Osteoblast (primary cell): ENCODE measurements at regions not wholly inside any gene's neighbourhood (a gene's known extent, or its start where the extent isn't known, plus 50 kb on each side); places are given as distances from the start of the nearest gene placed in this dataset.

Experiments used
- DNase-seq: peaks from one replicate; pipeline ENCODE4 v3.0.0; 2011; ENCODE audit warnings: low spot score, mixed read lengths; ENCODE audit not compliant: insufficient read length; ENCODE audit errors: missing footprints
- H2AFZ ChIP-seq: 2 replicates; pipeline ENCODE4 v1.6.0; 2011; ENCODE audit warnings: mild to moderate bottlenecking, low read length
- H3K27ac ChIP-seq: 2 replicates; pipeline ENCODE4 v1.5.1; 2011; ENCODE audit warnings: mild to moderate bottlenecking, low read depth, low read length, moderate library complexity
- H3K27me3 ChIP-seq: 2 replicates; pipeline ENCODE4 v1.6.0; 2012; ENCODE audit warnings: mild to moderate bottlenecking, control low read depth, inconsistent platforms, low read length, moderate library complexity; ENCODE audit not compliant: insufficient read depth
- H3K36me3 ChIP-seq: 2 replicates; pipeline ENCODE4 v1.5.1; 2011; ENCODE audit warnings: mild to moderate bottlenecking, low read length, control low read depth, moderate library complexity; ENCODE audit not compliant: insufficient read depth
- H3K4me1 ChIP-seq: 2 replicates; pipeline ENCODE4 v1.5.1; 2011; ENCODE audit warnings: mild to moderate bottlenecking, low read length, control low read depth, moderate library complexity; ENCODE audit not compliant: insufficient read depth
- H3K4me2 ChIP-seq: 2 replicates; pipeline ENCODE4 v1.6.0; 2011; ENCODE audit warnings: mild to moderate bottlenecking, low read length; ENCODE audit not compliant: insufficient read depth
- H3K4me3 ChIP-seq: fragments of 200-600 bp; sonication (generic); 3 replicates; pipeline ENCODE4 v1.5.1; 2012; ENCODE audit warnings: mild to moderate bottlenecking, low read length, inconsistent platforms; ENCODE audit not compliant: insufficient read depth
- H3K79me2 ChIP-seq: 2 replicates; pipeline ENCODE4 v1.6.0; 2012; ENCODE audit warnings: mild to moderate bottlenecking, low read length, control low read depth, inconsistent platforms; ENCODE audit not compliant: insufficient read depth
- H3K9me3 ChIP-seq: 2 replicates; pipeline ENCODE4 v1.5.1; 2011; ENCODE audit warnings: low read depth, low read length, control low read depth
- H4K20me1 ChIP-seq: 2 replicates; pipeline ENCODE4 v1.6.0; 2012; ENCODE audit warnings: mild to moderate bottlenecking, low read length, control low read depth; ENCODE audit not compliant: insufficient read depth
- TF ChIP-seq, protein P1 (sequence below): IDR thresholded peaks from 2 replicates; pipeline ENCODE4 v1.5.1; 2011; ENCODE audit warnings: mild to moderate bottlenecking, low read depth, low read length, moderate library complexity; ENCODE audit errors: extremely low read depth

DNA sequence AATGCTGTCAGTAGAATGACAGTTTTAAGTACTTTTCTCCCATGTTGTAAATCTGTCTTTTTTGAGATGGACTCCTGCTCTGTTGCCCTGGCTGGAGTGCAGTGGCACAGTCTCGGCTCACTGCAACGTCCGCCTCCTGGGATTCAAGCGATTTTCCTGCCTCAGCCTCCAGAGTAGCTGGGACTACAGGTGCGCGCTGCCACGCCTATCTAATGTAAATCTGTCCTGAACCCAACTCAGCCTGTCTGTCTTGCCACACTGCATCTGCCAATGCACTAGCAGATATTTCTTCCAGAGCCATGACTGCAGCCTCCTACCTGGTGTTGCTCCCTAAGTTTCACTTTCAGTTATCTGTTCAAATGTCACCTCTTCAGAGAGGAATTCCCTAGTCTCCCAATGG, 264.1 kb downstream of the PHF14 start:
- Histone ChIP-seq H3K36me3 (no peaks in the 10 kb centered on the region), H3K9me3 (no peaks in the 10 kb centered on the region), H3K4me3 (peak overlapping the region; percentile 52), H3K27me3 (no peaks in the 10 kb centered on the region), H3K79me2 (no peaks in the 10 kb centered on the region), H3K4me1 (no peaks in the 10 kb centered on the region), H3K27ac (no peak overlapping the region), H4K20me1 (no peaks in the 10 kb centered on the region), H2AFZ (peak overlapping the region; percentile 11), H3K4me2 (peak overlapping the region; percentile 39)
- TF ChIP-seq, protein P1, sequence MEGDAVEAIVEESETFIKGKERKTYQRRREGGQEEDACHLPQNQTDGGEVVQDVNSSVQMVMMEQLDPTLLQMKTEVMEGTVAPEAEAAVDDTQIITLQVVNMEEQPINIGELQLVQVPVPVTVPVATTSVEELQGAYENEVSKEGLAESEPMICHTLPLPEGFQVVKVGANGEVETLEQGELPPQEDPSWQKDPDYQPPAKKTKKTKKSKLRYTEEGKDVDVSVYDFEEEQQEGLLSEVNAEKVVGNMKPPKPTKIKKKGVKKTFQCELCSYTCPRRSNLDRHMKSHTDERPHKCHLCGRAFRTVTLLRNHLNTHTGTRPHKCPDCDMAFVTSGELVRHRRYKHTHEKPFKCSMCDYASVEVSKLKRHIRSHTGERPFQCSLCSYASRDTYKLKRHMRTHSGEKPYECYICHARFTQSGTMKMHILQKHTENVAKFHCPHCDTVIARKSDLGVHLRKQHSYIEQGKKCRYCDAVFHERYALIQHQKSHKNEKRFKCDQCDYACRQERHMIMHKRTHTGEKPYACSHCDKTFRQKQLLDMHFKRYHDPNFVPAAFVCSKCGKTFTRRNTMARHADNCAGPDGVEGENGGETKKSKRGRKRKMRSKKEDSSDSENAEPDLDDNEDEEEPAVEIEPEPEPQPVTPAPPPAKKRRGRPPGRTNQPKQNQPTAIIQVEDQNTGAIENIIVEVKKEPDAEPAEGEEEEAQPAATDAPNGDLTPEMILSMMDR: no peak
- no peak for DNase-seq

DNA sequence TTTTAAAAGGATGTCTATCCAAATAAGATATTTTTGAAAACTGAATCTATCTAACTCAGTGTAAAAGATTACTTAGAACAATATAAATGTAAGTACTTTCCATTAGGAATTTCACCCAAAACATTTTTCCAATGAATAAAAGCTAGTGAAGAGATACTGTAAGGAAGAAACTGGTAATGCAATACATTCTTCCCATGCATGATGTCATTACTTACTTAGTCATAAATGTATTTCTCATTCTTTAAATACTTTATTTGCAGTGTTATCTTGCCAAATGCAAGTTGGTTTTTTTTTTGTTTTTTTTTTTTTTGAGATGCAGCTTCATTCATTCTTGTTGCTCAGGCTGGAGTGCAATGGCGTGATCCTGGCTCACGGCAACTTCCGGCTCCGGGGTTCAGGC, 265.6 kb downstream of the PHF14 start:
- no peak overlapping the region for H3K27ac ChIP-seq
- H4K20me1 ChIP-seq: no peaks in the 10 kb centered on the region
- no peak for DNase-seq
- TF ChIP-seq, protein P1: no peak
- no peaks in the 10 kb centered on the region for H3K79me2 ChIP-seq
- H3K4me3 ChIP-seq: no peak overlapping the region
- H3K36me3 ChIP-seq: no peaks in the 10 kb centered on the region
- H3K4me2 ChIP-seq: no peak overlapping the region
- no peak overlapping the region for H2AFZ ChIP-seq
- H3K27me3 ChIP-seq: no peaks in the 10 kb centered on the region
- H3K9me3 ChIP-seq: no peaks in the 10 kb centered on the region
- H3K4me1 ChIP-seq: no peaks in the 10 kb centered on the region

DNA sequence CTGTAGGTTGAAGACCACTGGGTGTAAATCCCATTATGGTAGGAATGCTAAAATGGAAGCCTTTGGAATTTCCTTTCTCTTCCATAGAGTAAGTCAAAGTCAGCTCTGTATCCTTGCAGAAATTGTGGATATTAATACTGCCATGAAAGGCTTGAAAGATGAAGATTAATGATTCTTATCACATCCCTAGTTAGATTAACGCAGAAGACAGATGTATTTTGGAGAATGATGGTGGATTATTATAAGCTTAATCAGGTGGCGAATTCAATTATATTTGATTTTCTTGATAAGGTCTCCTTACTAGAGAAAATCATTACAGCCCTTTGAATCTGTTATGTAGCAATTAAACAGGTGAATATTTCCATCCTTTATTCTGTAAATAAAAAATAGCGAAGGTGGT, 270.1 kb downstream of the PHF14 start:
- no peaks in the 10 kb centered on the region for H3K4me1 ChIP-seq
- no peaks in the 10 kb centered on the region for H3K9me3 ChIP-seq
- TF ChIP-seq, protein P1: no peak
- H3K4me3 ChIP-seq: no peak overlapping the region
- H3K36me3 ChIP-seq: no peaks in the 10 kb centered on the region
- no peak for DNase-seq
- no peaks in the 10 kb centered on the region for H3K27me3 ChIP-seq
- no peak overlapping the region for H3K4me2 ChIP-seq
- H2AFZ ChIP-seq: no peak overlapping the region
- H4K20me1 ChIP-seq: no peaks in the 10 kb centered on the region
- H3K27ac ChIP-seq: no peak overlapping the region
- H3K79me2 ChIP-seq: no peaks in the 10 kb centered on the region

DNA sequence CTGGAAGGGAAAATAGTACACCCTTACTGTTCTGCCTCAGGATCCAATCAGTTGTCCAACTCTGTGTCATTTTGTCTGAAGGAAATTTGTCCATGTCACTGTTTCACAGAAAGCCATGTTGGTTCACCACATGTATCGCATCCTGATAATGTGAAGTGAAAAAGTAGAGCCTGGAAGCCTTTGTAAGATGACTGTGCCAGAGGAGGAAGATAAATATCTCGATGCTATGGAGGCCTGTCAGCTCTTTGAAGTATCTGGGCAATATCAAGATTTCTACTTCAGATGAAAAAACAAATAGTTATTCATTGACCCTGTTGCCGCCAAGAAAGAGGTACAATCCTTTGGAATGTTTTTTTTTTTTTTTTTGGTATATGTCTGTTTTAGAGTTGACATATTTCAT, 270.5 kb downstream of the PHF14 start:
- Histone ChIP-seq H3K27me3 (no peaks in the 10 kb centered on the region), H3K36me3 (no peaks in the 10 kb centered on the region), H3K4me1 (no peaks in the 10 kb centered on the region), H3K27ac (no peak overlapping the region), H3K79me2 (no peaks in the 10 kb centered on the region), H3K4me2 (no peak overlapping the region), H3K4me3 (no peak overlapping the region), H4K20me1 (no peaks in the 10 kb centered on the region), H2AFZ (no peak overlapping the region), H3K9me3 (no peaks in the 10 kb centered on the region)
- TF ChIP-seq, protein P1: no peak
- DNase-seq: no peak
